T1000 (cell line): ENCODE measurements at regions not wholly inside any gene's neighbourhood (a gene's known extent, or its start where the extent isn't known, plus 50 kb on each side); places are given as distances from the start of the nearest gene placed in this dataset.

Experiments
- DNase-seq: peaks from one replicate; lab custom pipeline; 2025; ENCODE audit warnings: mixed read lengths; lab: John Stamatoyannopoulos, UW

GRCh38 chr10:78938695-78939672 is 129.8 kb upstream of the ZMIZ1 start:
- no peak for DNase-seq

- no peak for DNase-seq
These were observed 126.7 kb upstream of the ZMIZ1 start for GRCh38 chr10:78942091-78942501.

GRCh38 chr10:78944723-78945312 is 123.9 kb upstream of the ZMIZ1 start:
- peak; percentile 61 for DNase-seq

- DNase-seq: no peak
These were observed 122.9 kb upstream of the ZMIZ1 start for GRCh38 chr10:78945838-78946237.

- DNase-seq: no peak
These were observed 121.5 kb upstream of the ZMIZ1 start for GRCh38 chr10:78947226-78947625.

- no peak for DNase-seq
These were observed 121.0 kb upstream of the ZMIZ1 start for GRCh38 chr10:78947733-78948132.

GRCh38 chr10:78948621-78949030 is 120.1 kb upstream of the ZMIZ1 start:
- no peak for DNase-seq

- DNase-seq: no peak
These were observed 117.8 kb upstream of the ZMIZ1 start for GRCh38 chr10:78950656-78951587.

- DNase-seq: no peak
These were observed 116.7 kb upstream of the ZMIZ1 start for GRCh38 chr10:78952030-78952429.

GRCh38 chr10:78952686-78953085 is 116.1 kb upstream of the ZMIZ1 start:
- DNase-seq: peak; percentile 71

GRCh38 chr10:78953113-78953798 is 115.5 kb upstream of the ZMIZ1 start:
- DNase-seq: peak; percentile 51

GRCh38 chr10:78953799-78954297 is 114.9 kb upstream of the ZMIZ1 start:
- no peak for DNase-seq

- no peak for DNase-seq
These were observed 114.1 kb upstream of the ZMIZ1 start for GRCh38 chr10:78954689-78955088.

GRCh38 chr10:78955206-78955605 is 113.6 kb upstream of the ZMIZ1 start:
- no peak for DNase-seq

GRCh38 chr10:78956391-78956790 is 112.4 kb upstream of the ZMIZ1 start:
- no peak for DNase-seq

GRCh38 chr10:78957471-78958039 is 111.2 kb upstream of the ZMIZ1 start:
- DNase-seq: no peak

GRCh38 chr10:78959217-78959923 is 109.4 kb upstream of the ZMIZ1 start:
- DNase-seq: no peak

GRCh38 chr10:78959924-78960285 is 108.9 kb upstream of the ZMIZ1 start:
- no peak for DNase-seq

GRCh38 chr10:78960316-78960800 is 108.4 kb upstream of the ZMIZ1 start:
- DNase-seq: peak; percentile 15

- DNase-seq: no peak
These were observed 107.0 kb upstream of the ZMIZ1 start for GRCh38 chr10:78961760-78962159.
